ENCODE measurements at regions not wholly inside any gene's neighbourhood (a gene's known extent, or its start where the extent isn't known, plus 50 kb on each side); places are given as distances from the start of the nearest gene placed in this dataset.

DNA sequence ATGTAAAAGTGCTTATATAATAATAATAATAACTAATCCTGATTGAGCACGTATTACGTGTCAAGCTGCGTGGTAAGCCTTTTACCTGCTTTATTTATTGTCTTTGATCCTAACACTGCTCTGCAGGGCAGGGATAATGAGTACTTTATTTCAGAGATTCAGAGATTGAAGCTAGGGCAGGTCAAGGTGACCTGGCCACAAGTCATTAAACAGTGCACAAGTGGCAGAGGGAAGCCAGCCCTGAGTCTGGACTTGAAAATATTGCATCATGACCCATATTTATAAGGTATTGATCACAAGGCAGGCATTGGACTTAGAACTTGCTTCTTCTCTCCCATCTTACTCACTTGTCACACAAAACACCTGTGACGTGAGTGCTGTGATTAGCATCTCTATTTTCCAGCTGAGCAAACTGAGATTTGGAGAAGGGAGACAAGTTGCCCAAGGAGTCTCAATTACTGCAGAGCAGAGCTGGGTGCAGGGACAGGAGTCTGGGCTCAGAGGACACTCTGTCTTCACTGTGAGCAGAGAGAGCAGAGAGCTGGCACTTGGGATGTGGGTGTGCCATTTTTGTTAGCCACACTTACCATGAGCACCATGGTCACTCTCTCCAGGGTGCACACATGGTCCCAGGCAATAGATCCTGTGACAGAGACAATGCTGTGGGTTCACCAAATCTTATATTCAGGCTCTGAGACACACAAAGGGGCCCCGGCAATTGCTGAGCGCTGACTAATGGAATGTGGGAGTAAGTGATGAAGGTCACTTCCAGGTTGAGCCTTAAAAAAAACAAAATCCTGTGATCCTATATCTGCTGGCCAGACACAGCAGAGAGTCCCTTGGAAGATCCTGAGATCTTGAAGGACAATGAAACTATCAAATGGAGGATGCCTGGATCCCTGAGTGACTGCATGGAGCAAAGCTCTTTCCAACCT lies 113.2 kb upstream of the MED13L start:
- no peak for TF ChIP-seq POLR2A (IDR thresholded peaks at IDR 0.05; ENCODE audit: low read depth, low read length)
- TF ChIP-seq POLR2AphosphoS5 (IDR thresholded peaks at IDR 0.05; ENCODE audit: low read depth, low read length): no peak
- no peak for TF ChIP-seq TAF1 (IDR thresholded peaks at IDR 0.05; ENCODE audit: borderline replicate concordance, low read depth, low read length)
